HG03565 (cell line): ENCODE measurements at regions not wholly inside any gene's neighbourhood (a gene's known extent, or its start where the extent isn't known, plus 50 kb on each side); places are given as distances from the start of the nearest gene placed in this dataset.

Source experiments
- ATAC-seq: cut with Tn5 transposase; IDR thresholded peaks from one replicate; pipeline ENCODE4 v1.9.1; 2021; ENCODE audit warnings: mild to moderate bottlenecking, moderate library complexity; ENCODE audit not compliant: unreplicated experiment

- ATAC-seq, result no peak
Measured at GRCh38 chr2:212628586-212628985, 90.0 kb upstream of the ERBB4 start.

- no peak for ATAC-seq
Measured at GRCh38 chr2:212626371-212626918, 87.8 kb upstream of the ERBB4 start.

GRCh38 chr2:212619954-212620353 is 81.4 kb upstream of the ERBB4 start:
- ATAC-seq, result no peak

- ATAC-seq, result no peak
Measured at GRCh38 chr2:212618636-212619035, 80.0 kb upstream of the ERBB4 start.

- no peak for ATAC-seq
Measured at GRCh38 chr2:212610872-212611425, 72.3 kb upstream of the ERBB4 start.

GRCh38 chr2:212609479-212609878 is 70.9 kb upstream of the ERBB4 start:
- ATAC-seq, result no peak

- no peak for ATAC-seq
Measured at GRCh38 chr2:212607080-212607479, 68.5 kb upstream of the ERBB4 start.

GRCh38 chr2:212606232-212606631 is 67.6 kb upstream of the ERBB4 start:
- no peak for ATAC-seq

- ATAC-seq, result no peak
Measured at GRCh38 chr2:212596688-212597087, 58.1 kb upstream of the ERBB4 start.

- no peak for ATAC-seq
Measured at GRCh38 chr2:212596276-212596675, 57.7 kb upstream of the ERBB4 start.

- peak; percentile 74 for ATAC-seq
Measured at GRCh38 chr2:212595036-212595654, 56.5 kb upstream of the ERBB4 start.

GRCh38 chr2:212592695-212593094 is 54.1 kb upstream of the ERBB4 start:
- ATAC-seq, result no peak
